GM21381 (cell line): ENCODE measurements at regions not wholly inside any gene's neighbourhood (a gene's known extent, or its start where the extent isn't known, plus 50 kb on each side); places are given as distances from the start of the nearest gene placed in this dataset.

Experiments used
- ATAC-seq: cut with Tn5 transposase; IDR thresholded peaks from one replicate; pipeline ENCODE4 v1.9.1; 2021; ENCODE audit warnings: mild to moderate bottlenecking, moderate library complexity; ENCODE audit not compliant: unreplicated experiment

GRCh38 chr1:29876441-29876840, 640.1 kb downstream of the PTPRU start:
- no peak for ATAC-seq

DNA sequence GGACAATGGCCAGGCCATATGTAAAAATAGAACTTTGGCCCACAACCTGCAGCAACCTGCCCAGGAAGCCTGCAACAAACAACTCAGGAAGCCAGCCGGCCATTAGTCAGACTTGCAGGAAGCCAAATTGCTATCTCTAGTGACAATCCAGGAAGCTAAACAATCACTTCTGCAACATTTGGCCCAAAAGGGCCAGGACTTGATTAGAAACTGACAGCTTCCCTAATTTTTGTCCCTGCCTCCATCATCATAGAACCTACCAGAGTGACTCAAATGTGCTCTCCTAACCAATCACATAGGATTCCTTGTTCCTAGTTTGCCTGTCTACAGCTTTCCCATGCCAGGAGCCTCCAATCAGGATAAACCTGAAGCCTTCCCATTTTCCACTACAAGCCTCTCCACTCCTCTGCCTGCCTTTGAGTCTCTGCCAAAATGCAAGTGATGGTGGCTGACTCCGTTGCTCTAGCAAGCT, 639.3 kb downstream of the PTPRU start:
- no peak for ATAC-seq

DNA sequence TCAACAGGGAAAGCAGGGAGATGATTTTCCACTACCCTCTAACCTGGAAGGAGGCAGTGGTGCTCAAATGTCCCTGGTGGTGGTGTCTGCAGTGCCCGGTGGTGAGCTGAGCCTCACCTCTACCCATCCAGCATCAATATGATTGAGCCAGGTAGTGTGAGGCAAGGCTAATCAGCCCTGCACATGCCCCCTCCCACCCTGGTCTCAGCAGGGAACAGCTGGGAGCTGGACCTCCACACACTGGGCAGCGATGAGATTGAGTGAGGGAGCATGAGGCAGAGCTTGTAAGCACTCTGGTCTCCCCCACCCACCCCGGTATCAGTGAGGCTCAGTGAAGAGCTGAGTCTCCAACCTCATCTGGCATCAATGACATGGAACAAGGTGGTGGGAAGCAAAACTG, 634.3 kb downstream of the PTPRU start:
- no peak for ATAC-seq

GRCh38 chr1:29869802-29870201, 633.5 kb downstream of the PTPRU start:
- ATAC-seq, result no peak

GRCh38 chr1:29868944-29869343, 632.6 kb downstream of the PTPRU start:
- no peak for ATAC-seq

GRCh38 chr1:29868096-29868495, 631.8 kb downstream of the PTPRU start:
- no peak for ATAC-seq

DNA sequence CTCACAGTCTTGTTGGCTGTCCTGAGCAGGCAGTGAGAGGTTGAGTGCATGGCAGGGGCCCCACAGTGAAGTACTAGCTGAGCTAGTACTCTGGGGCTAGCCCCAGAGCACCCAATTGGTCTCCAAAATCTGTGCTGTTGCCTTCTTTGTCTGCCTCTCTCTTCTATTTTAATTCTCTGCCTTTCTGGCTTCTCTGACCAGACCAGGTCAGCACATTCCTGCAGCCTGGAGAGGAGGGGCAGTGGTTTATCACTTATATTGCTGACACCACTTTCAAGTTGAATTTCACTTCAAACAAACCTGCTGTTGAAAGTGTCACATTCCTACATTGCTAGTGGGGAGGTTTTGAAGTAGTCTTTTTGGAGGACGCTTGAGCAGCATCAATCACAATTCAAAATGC, 628.7 kb downstream of the PTPRU start:
- no peak for ATAC-seq

GRCh38 chr1:29864431-29865022, 628.2 kb downstream of the PTPRU start:
- no peak for ATAC-seq

GRCh38 chr1:29861922-29862321, 625.6 kb downstream of the PTPRU start:
- no peak for ATAC-seq

DNA sequence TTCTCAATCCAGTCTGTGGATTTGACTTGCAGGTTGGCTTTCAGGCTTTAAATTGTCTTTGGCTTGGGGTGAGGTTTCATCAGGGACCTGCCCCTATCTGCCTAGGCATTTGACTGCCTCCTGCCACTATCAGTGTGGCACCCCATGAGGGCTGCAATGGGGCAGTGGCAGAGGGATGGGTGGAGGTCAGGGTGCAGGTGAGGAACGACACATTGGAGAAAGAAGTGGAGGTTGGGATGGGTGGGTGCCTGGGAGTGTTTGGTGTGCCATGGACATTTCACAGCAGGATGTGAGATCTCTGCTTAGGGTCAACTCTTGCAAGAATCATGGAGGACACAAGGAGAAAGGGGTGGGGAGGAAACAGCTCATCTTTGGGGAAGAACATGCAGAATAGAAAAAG, 625.1 kb downstream of the PTPRU start:
- ATAC-seq, result no peak

GRCh38 chr1:29860681-29861080, 624.4 kb downstream of the PTPRU start:
- ATAC-seq, result no peak

DNA sequence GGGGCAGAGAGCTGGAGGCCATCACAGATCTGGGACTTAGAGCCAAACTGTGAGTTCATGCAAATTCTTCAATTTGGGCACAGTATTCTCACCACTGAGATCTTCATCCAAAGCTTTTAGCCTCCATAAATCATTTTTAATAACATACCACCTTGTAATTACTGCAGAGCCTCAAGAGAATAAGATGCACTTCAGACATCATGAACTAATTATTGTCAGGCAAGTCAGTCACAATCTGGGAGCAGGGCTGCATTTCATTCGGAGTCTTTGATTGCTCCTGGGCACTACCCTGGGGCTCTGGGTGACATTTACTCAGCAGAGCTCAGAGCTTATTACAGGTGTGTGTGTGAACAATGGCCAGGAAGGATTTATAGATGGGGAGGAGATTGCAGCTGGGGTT, 623.7 kb downstream of the PTPRU start:
- ATAC-seq, result no peak

GRCh38 chr1:29859126-29859525, 622.8 kb downstream of the PTPRU start:
- ATAC-seq, result no peak

GRCh38 chr1:29858646-29859045, 622.3 kb downstream of the PTPRU start:
- ATAC-seq, result no peak

GRCh38 chr1:29856340-29857114, 620.2 kb downstream of the PTPRU start:
- ATAC-seq, result no peak

- no peak for ATAC-seq
These were observed 619.3 kb downstream of the PTPRU start for GRCh38 chr1:29855561-29856160.

DNA sequence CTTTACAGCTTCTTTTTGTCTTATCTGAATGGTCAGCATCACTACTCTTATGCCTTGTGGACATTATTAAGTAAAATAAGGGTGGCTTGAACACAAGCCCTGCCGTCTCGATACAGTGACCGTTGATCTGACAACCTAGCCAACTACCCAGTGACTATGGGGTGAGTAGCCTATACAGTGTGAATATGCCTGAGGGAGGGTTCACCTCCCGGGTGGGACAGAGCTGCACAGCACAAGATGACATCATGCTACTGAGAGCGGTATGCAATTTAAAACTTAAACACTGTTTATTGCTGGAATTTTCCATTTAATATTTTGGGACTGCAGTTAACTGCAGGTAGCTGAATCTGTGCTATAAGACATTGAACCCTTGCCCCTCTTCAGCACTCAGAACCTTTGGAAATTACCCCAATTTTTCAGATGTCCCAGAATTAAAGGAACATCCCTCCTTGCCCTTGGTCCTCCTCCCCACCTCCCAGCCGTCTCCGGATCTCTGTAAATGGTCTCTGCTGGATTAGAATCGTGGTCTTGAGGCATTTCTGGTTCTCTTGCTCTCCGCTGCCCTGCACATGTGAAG, 618.5 kb downstream of the PTPRU start:
- no peak for ATAC-seq

DNA sequence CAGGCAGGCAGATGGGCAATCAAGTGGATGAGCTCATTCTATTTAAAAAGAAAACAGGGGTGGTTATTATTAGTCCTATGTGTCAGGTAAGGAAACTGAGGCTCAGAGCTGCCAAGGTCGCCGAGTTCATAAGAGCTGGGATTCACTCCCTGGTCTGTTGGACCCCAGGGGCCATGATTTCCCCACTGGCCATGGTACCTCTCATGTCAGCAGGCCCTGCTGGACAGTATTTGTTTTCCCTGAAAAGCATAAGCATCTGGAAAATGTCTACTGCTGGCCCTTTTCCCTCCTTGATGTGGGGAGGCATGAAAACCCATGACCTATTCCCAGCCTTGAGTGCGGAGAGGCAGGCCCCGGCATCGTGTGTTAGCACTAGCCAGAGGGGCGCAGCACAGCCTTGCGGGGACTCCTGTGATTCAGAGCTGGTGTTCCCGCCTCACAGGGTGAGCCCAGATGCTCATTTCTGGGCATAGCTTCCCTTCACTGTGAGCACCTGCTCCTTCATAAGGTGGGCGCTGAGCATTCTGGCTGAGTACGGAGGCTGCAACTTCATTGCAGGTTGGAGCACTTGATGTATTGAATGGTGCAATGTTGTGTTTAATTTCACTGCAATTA, 617.5 kb downstream of the PTPRU start:
- no peak for ATAC-seq

DNA sequence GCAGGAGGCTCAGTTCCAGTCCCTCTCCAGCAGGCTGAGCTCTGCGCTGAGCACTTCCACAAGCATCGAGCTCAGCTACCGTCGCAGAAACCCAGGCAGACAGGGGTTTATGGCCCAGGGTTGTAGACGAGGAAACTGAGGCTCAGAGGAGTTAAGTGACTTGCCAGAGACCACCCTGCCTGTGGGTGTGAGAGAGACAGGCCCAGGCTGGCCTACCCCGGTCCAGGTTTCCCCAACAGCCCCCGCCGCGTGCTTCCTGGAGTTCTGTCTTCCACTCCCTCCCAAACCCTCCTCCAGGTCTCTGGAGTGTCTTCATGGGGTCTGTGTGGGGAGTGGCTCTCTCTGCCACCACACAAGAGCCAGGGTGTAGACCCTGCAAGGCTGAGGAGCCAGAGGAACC, 615.9 kb downstream of the PTPRU start:
- ATAC-seq, result no peak

- no peak for ATAC-seq
These were observed 615.4 kb downstream of the PTPRU start for GRCh38 chr1:29851691-29852090.

DNA sequence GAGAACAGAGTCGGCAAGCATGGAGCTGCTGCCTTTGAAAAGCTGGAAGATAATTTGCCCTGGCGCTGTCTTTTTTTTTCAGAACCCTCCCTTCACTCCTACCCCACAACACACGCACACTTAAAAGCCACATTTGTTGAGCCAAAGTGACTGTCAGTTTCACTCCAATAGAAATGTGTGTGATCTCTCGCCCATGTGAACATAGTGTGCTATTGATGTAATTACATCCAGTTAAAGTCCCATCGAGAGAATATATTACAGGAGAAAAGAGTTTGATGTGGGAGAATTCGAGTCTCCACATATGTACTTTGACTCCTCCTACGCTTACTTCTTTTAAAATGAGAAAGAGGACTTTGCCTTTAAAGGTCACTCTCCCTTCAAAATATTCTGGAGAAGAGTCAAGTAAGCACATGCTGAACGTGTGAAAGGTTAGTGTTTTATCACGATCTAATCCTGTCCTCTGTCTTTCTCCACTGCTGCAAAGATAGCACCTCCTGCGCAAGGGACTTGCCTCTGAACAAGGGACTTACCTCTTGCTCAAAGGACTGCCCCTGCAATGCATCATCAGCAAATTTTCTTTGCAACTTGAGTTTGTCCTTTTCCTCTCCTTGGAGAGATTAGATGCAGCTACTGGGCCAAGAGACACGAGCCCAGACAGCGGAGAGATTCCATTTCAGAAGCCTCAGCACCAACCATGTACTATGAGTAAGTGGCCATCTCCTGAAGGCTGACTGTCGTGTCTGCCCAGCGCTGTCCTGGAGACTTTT, 613.9 kb downstream of the PTPRU start:
- no peak for ATAC-seq
